K562 (cell line): ENCODE measurements at regions not wholly inside any gene's neighbourhood (a gene's known extent, or its start where the extent isn't known, plus 50 kb on each side); places are given as distances from the start of the nearest gene placed in this dataset. TPM values are rescaled to one million over a fixed set of nuclear protein-coding genes. Genes with fewer than 3 reads are reported as not detected.

Source experiments
- ATAC-seq: fragments of 200-7000 bp; cut with Tn5 transposase; 3 replicates; pipeline ENCODE4 v1.9.1; 2020; ENCODE audit warnings: moderate library complexity
- BruUV-seq: library from RNA; stranded (reverse); fragments of 400-500 nt; replicated peaks from 2 replicates; lab custom pipeline; 2021; lab: Mats Ljungman, UMichigan
- CTCF ChIA-PET: fragments of 300-600 bp; formaldehyde crosslinking; extraction: SDS; loops from one replicate; lab custom pipeline; 2021; ENCODE audit warnings: low intra/inter-chr PET ratio; lab: Yijun Ruan, JAX
- POLR2A ChIA-PET: fragments of 300-600, 350-650 bp; sonication (Branson Sonifier 250); formaldehyde crosslinking; extraction: SDS; loops from one replicate; lab custom pipeline; 2021; ENCODE audit warnings: antibody characterized with exemption, inconsistent platforms; lab: Yijun Ruan, JAX
- DNase-seq, 4 experiments: peaks; one replicate each; pipeline versions ENCODE4 v3.0.0 to v3.0.0-alpha.2; 2011 to 2018; ENCODE audit warnings: low spot score in 3 of 4, mixed read lengths in 3 of 4; ENCODE audit errors: extremely low read depth in 1 of 4
- FAIRE-seq: peaks from 2 replicates; lab custom pipeline; 2011; peaks lifted over from hg19 to GRCh38; lab: Jason Lieb, UNC
- H2AFZ ChIP-seq: 2 replicates; pipeline ENCODE4 v1.6.0; 2011; ENCODE audit warnings: low read depth, low read length, control low read depth, inconsistent platforms
- H3K27ac ChIP-seq: fragments of 200-600 bp; 3 replicates; pipeline ENCODE4 v1.8.0; 2011; ENCODE audit warnings: low read depth, mild to moderate bottlenecking, control low read depth, inconsistent platforms, low read length, moderate library complexity, mixed read lengths; ENCODE audit errors: extremely low read depth
- H3K27me3 ChIP-seq, 2 experiments: fragments of 300-600 bp in 1 of 2; 2 replicates in 1 of 2; 3 replicates in 1 of 2; pipeline versions ENCODE4 v1.6.0 to v1.8.0; 2011; ENCODE audit warnings: inconsistent platforms in 2 of 2, low read length in 2 of 2, mild to moderate bottlenecking in 1 of 2, mixed read lengths in 1 of 2, moderate library complexity in 1 of 2; ENCODE audit not compliant: control insufficient read depth in 2 of 2, insufficient read depth in 2 of 2
- H3K36me3 ChIP-seq: fragments of 300-600 bp; 3 replicates; pipeline ENCODE4 v1.8.0; 2011; ENCODE audit warnings: mild to moderate bottlenecking, low read length, inconsistent platforms; ENCODE audit not compliant: control insufficient read depth, insufficient read depth
- H3K4me1 ChIP-seq, 2 experiments: fragments of 200-600 bp in 1 of 2; replicated peaks in 1 of 2; 2 replicates in 1 of 2; 3 replicates in 1 of 2; pipeline versions ENCODE4 v1.5.1 to v1.8.0; 2011; ENCODE audit warnings: inconsistent platforms in 2 of 2, low read length in 2 of 2, mild to moderate bottlenecking in 1 of 2, mixed read lengths in 1 of 2, moderate library complexity in 1 of 2; ENCODE audit not compliant: control insufficient read depth in 2 of 2, insufficient read depth in 2 of 2
- H3K4me2 ChIP-seq: 2 replicates; pipeline ENCODE4 v1.6.1; 2011; ENCODE audit warnings: low read length, control low read depth, inconsistent platforms, mixed read lengths; ENCODE audit not compliant: insufficient read depth
- H3K4me3 ChIP-seq: fragments of 200-600 bp; sonication (generic), shearing (Covaris generic); 2 replicates; pipeline ENCODE4 v1.5.1; 2016; ENCODE audit warnings: control low read depth, inconsistent platforms
- H3K79me2 ChIP-seq: fragments of 200-600 bp; 3 replicates; pipeline ENCODE4 v1.8.0; 2011; ENCODE audit warnings: low read length, inconsistent platforms; ENCODE audit not compliant: control insufficient read depth, insufficient read depth
- H3K9ac ChIP-seq, 2 experiments: 2 replicates each; pipeline versions ENCODE4 v1.6.0 to v1.6.1; 2011; ENCODE audit warnings: low read depth in 2 of 2, low read length in 2 of 2, control low read depth in 1 of 2, inconsistent platforms in 1 of 2, mild to moderate bottlenecking in 1 of 2, mixed read lengths in 1 of 2; ENCODE audit not compliant: insufficient read depth in 1 of 2
- H3K9me1 ChIP-seq: one replicate; pipeline ENCODE4 v1.6.0; 2011; ENCODE audit warnings: inconsistent platforms, mild to moderate bottlenecking, low read length, moderate library complexity; ENCODE audit not compliant: control insufficient read depth, insufficient read depth
- H3K9me3 ChIP-seq: replicated peaks from 2 replicates; pipeline ENCODE4 v1.5.1; 2011; ENCODE audit warnings: low read depth, low read length, inconsistent platforms; ENCODE audit not compliant: control insufficient read depth, insufficient read depth
- H4K20me1 ChIP-seq: replicated peaks from 2 replicates; pipeline ENCODE4 v1.6.1; 2011; ENCODE audit warnings: low read length, inconsistent platforms, mixed read lengths; ENCODE audit not compliant: control insufficient read depth, insufficient read depth
- BDP1 ChIP-seq: IDR thresholded peaks from 3 replicates; pipeline ENCODE4 v1.6.1; 2011; ENCODE audit not compliant: insufficient read length, insufficient read depth
- FUS ChIP-seq: fragments of 200-400 bp; formaldehyde crosslinking; optimal IDR thresholded peaks from 2 replicates; pipeline ENCODE3; 2017; ENCODE audit warnings: low read depth, low read length
- PCBP2 ChIP-seq: fragments of 200-400 bp; formaldehyde crosslinking; IDR thresholded peaks from 2 replicates; pipeline ENCODE4 v1.6.1; 2018; ENCODE audit warnings: low read length, low read depth, mild to moderate bottlenecking, moderate library complexity; ENCODE audit not compliant: poor library complexity, severe bottlenecking
- SMAD1 ChIP-seq: fragments of 150-350 bp; IDR thresholded peaks from 2 replicates; pipeline ENCODE4 v1.6.1; 2014; ENCODE audit warnings: low read length, low read depth; ENCODE audit not compliant: partially characterized antibody
- ZNF140 ChIP-seq: fragments of 250-450 bp; sonication (Bioruptor Pico); IDR thresholded peaks from 2 replicates; pipeline ENCODE4 v1.8.0; 2021; ENCODE audit warnings: moderate library complexity, mild to moderate bottlenecking, inconsistent platforms
- ZNF584 ChIP-seq: fragments of 200-800 bp; sonication (Bioruptor generic); IDR thresholded peaks from 2 replicates; pipeline ENCODE4 v1.6.1; 2016; ENCODE audit warnings: low read depth, mild to moderate bottlenecking, missing genetic modification characterization, missing compliant biosample characterization
- WGBS: fragments of 100-300 bp; shearing (Covaris generic); methylation state at CpG from one replicate; pipeline ENCODE4 v1.1.6; 2016; ENCODE audit warnings: low coverage, mixed read lengths; ENCODE audit not compliant: insufficient coverage; ENCODE audit errors: missing lambda C conversion rate; 5-methylcytosine and 5-hydroxymethylcytosine counted together
- in situ Hi-C: fragments of 300-500 bp; cut with MboI; formaldehyde crosslinking; loops from 4 replicates; pipeline ENCODE4 v1.15.0; 2018; ENCODE audit warnings: inconsistent platforms, mixed read lengths
- intact Hi-C: fragments of 100-400 bp; cut with micrococcal nuclease; formaldehyde crosslinking; loops from 2 replicates; pipeline ENCODE4 v1.14.2; 2022
- small RNA-seq: library from RNA; depleted of rRNA; stranded (forward); fragments of <200 nt; gene quantifications from one replicate; pipeline ENCODE3, GENCODE V24; 2014
- TF ChIP-seq, protein P1 (sequence below): IDR thresholded peaks from 2 replicates; pipeline ENCODE4 v1.6.1; 2016; ENCODE audit warnings: missing genetic modification characterization, missing compliant biosample characterization

DNA sequence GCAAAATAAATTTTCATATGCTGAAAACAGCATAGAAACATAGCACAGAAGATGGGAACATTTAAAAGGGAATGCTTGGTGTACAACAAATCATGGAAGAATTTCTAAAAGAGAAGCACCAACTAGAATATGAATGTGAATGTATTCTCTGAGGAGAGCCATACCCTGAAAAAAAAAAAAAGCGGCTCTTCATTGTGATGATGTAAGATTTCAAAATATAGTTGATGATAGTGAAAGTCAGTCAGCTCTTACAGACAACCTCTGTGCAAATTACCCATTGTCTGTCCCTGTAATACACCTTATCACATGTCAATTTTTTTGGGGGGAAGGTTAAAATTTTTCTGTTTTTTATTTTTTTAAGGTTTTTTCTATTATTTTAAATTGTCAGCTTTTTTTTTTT is 58.6 kb upstream of the PTCHD4 start:
- intact Hi-C loops (no loop called here), in situ Hi-C loops (no loop called here)
- H3K9me3 ChIP-seq, result no peaks in the 10 kb centered on the region; the same call in 1 of the 2 replicates
- BruUV-seq, result no TSS peak
- no peak for DNase-seq
- H3K27me3 ChIP-seq, result no peaks in the 10 kb centered on the region
- ChIA-PET CTCF (no interaction called here), POLR2A (no interaction called here)
- FAIRE-seq, result no peak
- H3K4me2 ChIP-seq, result no peak overlapping the region
- no peak overlapping the region for H3K9ac ChIP-seq
- H4K20me1 ChIP-seq, result no peaks in the 10 kb centered on the region
- no peaks in the 10 kb centered on the region for H3K4me1 ChIP-seq
- no peak overlapping the region for H2AFZ ChIP-seq
- no peak for TF ChIP-seq ZNF584 (CRISPR knock-in tag)
- TF ChIP-seq SMAD1, result no peak
- no peak for TF ChIP-seq BDP1
- no peak for TF ChIP-seq PCBP2
- TF ChIP-seq, protein P1, sequence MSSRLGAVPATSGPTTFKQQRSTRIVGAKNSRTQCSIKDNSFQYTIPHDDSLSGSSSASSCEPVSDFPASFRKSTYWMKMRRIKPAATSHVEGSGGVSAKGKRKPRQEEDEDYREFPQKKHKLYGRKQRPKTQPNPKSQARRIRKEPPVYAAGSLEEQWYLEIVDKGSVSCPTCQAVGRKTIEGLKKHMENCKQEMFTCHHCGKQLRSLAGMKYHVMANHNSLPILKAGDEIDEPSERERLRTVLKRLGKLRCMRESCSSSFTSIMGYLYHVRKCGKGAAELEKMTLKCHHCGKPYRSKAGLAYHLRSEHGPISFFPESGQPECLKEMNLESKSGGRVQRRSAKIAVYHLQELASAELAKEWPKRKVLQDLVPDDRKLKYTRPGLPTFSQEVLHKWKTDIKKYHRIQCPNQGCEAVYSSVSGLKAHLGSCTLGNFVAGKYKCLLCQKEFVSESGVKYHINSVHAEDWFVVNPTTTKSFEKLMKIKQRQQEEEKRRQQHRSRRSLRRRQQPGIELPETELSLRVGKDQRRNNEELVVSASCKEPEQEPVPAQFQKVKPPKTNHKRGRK (tag), result no peak
- no peak for TF ChIP-seq FUS
- TF ChIP-seq ZNF140 (CRISPR knock-in tag), result no peak
- no peak overlapping the region for H3K4me3 ChIP-seq
- no peaks in the 10 kb centered on the region for H3K36me3 ChIP-seq
- ATAC-seq, result no peak
- H3K9me1 ChIP-seq, result no peaks in the 10 kb centered on the region
- H3K79me2 ChIP-seq, result no peaks in the 10 kb centered on the region
- no peak overlapping the region for H3K27ac ChIP-seq
- WGBS, result 0% methylated on average over 1 of the region's 1 CpG

Small RNA genes in the stretch of these regions (small RNA-seq; reads per million reads assigned to genes)
- not detected for gene FO393413.1
- gene RNU7-65P, result not detected
